IMR-90 (cell line): ENCODE measurements at regions not wholly inside any gene's neighbourhood (a gene's known extent, or its start where the extent isn't known, plus 50 kb on each side); places are given as distances from the start of the nearest gene placed in this dataset.
"Not testable (repeated sequence)": the region's sequence is repeated elsewhere in the genome, so short reads cannot be mapped to it uniquely, and the experiment has no call there.

Source experiments
- CEBPB ChIP-seq: IDR thresholded peaks from 2 replicates; pipeline ENCODE4 v1.6.1; 2012; ENCODE audit warnings: low read depth, low read length, improper control_type of control experiment
- CTCF ChIP-seq: conservative IDR thresholded peaks from 2 replicates; pipeline ENCODE4 v1.5.1; 2012; ENCODE audit warnings: mild to moderate bottlenecking, low read depth, low read length, improper control_type of control experiment
- MXI1 ChIP-seq: IDR thresholded peaks from 2 replicates; pipeline ENCODE4 v1.6.1; 2012; ENCODE audit warnings: low read depth, mild to moderate bottlenecking, low read length, moderate library complexity, borderline replicate concordance
- RAD21 ChIP-seq: IDR thresholded peaks from 2 replicates; pipeline ENCODE4 v1.6.1; 2012; ENCODE audit warnings: low read length, improper control_type of control experiment

GRCh38 chr17:72472853-72473390, 352.1 kb downstream of the SOX9 start:
- not testable (repeated sequence) for TF ChIP-seq CTCF, MXI1, CEBPB, RAD21
